ENCODE measurements at regions not wholly inside any gene's neighbourhood (a gene's known extent, or its start where the extent isn't known, plus 50 kb on each side); places are given as distances from the start of the nearest gene placed in this dataset.

- DNase-seq (ENCODE audit: low read depth in 2 of 2) = no peak
Measured at GRCh38 chr3:117519776-117520175, 810.2 kb downstream of the TUSC7 start.

GRCh38 chr3:117520582-117520981, 811.0 kb downstream of the TUSC7 start:
- no peak for DNase-seq (ENCODE audit: low read depth in 2 of 2)

GRCh38 chr3:117523418-117523817, 813.8 kb downstream of the TUSC7 start:
- DNase-seq (ENCODE audit: low read depth in 2 of 2) = no peak

GRCh38 chr3:117524890-117525289, 815.3 kb downstream of the TUSC7 start:
- no peak for DNase-seq (ENCODE audit: low read depth in 2 of 2)

GRCh38 chr3:117526470-117527079, 817.0 kb downstream of the TUSC7 start:
- DNase-seq (ENCODE audit: low read depth in 2 of 2) = no peak

GRCh38 chr3:117527346-117527745, 817.8 kb downstream of the TUSC7 start:
- no peak for DNase-seq (ENCODE audit: low read depth in 2 of 2)

GRCh38 chr3:117528688-117529087, 819.1 kb downstream of the TUSC7 start:
- no peak for DNase-seq (ENCODE audit: low read depth in 2 of 2)

GRCh38 chr3:117531078-117531767, 821.6 kb downstream of the TUSC7 start:
- no peak for DNase-seq (ENCODE audit: low read depth in 2 of 2)

GRCh38 chr3:117532268-117532667, 822.7 kb downstream of the TUSC7 start:
- DNase-seq (ENCODE audit: low read depth in 2 of 2) = no peak

GRCh38 chr3:117534138-117534537, 824.6 kb downstream of the TUSC7 start:
- DNase-seq (ENCODE audit: low read depth in 2 of 2) = no peak

- DNase-seq (ENCODE audit: low read depth in 2 of 2) = no peak
Measured at GRCh38 chr3:117536006-117536405, 826.4 kb downstream of the TUSC7 start.

- DNase-seq (ENCODE audit: low read depth in 2 of 2) = no peak
Measured at GRCh38 chr3:117537949-117538348, 828.4 kb downstream of the TUSC7 start.

- no peak for DNase-seq (ENCODE audit: low read depth in 2 of 2)
Measured at GRCh38 chr3:117539729-117540128, 830.1 kb downstream of the TUSC7 start.

- DNase-seq (ENCODE audit: low read depth in 2 of 2) = no peak
Measured at GRCh38 chr3:117540597-117540996, 831.0 kb downstream of the TUSC7 start.

- no peak for DNase-seq (ENCODE audit: low read depth in 2 of 2)
Measured at GRCh38 chr3:117541721-117542120, 832.1 kb downstream of the TUSC7 start.

- no peak for DNase-seq (ENCODE audit: low read depth in 2 of 2)
Measured at GRCh38 chr3:117543521-117543920, 833.9 kb downstream of the TUSC7 start.

GRCh38 chr3:117545484-117545883, 835.9 kb downstream of the TUSC7 start:
- DNase-seq (ENCODE audit: low read depth in 2 of 2) = no peak

GRCh38 chr3:117547956-117548550, 838.5 kb downstream of the TUSC7 start:
- DNase-seq (ENCODE audit: low read depth in 2 of 2) = no peak

GRCh38 chr3:117548600-117548999, 839.0 kb downstream of the TUSC7 start:
- no peak for DNase-seq (ENCODE audit: low read depth in 2 of 2)

GRCh38 chr3:117549716-117550115, 840.1 kb downstream of the TUSC7 start:
- no peak for DNase-seq (ENCODE audit: low read depth in 2 of 2)

- no peak for DNase-seq (ENCODE audit: low read depth in 2 of 2)
Measured at GRCh38 chr3:117550766-117551165, 841.2 kb downstream of the TUSC7 start.

- DNase-seq (ENCODE audit: low read depth in 2 of 2) = no peak
Measured at GRCh38 chr3:117553461-117553860, 843.9 kb downstream of the TUSC7 start.
